ENCODE measurements at regions not wholly inside any gene's neighbourhood (a gene's known extent, or its start where the extent isn't known, plus 50 kb on each side); places are given as distances from the start of the nearest gene placed in this dataset.

DNA sequence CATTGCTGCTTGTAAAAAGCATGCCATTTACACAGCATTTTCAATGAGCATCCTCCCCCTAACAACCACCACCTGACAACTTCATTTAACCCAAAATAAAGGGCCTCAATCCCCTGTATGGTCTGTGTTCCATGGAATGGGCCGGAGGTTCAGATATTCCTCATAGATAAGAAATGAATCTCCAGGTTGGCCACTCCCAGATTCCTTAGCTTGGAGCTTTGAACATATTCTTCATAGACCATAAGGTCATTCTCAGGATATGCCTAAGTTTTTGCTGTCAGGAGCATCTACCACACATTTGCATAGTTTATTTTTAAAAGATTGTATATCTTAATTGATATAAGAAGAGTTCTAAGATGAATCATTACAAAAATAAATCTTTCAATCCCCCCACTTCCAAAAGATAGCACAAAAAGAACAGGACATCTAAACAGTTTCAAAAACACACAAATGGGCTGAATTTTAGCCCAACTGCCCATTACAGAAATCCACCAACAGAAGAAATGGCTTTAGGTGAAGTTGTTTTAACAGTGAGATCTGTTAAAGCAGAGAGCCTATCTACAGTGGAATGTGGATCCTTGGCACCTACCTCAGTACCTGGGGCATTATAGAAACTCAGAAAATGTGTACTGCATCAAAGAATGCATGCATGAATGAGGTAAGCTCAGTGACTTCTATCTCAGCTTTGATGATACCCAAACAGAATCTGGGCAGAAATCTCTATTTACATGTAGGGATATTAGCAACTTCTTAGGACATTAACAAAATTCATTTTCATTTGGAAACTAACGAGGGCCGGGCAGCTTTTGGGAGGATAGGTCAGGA, 179.8 kb downstream of the SEC61B start:
- Histone ChIP-seq H3K27me3 (replicated peaks) (no peaks in the 10 kb centered on the region), H3K36me3 (replicated peaks) (no peaks in the 10 kb centered on the region), H3K4me3 (ENCODE audit: low read depth, low read length) (no peak overlapping the region), H3K27ac (no peak overlapping the region)
- in situ Hi-C loops (cut with HindIII; ENCODE audit: low pct_ligation_motif_present, low sequenced_read_pairs) = no loop called here
- TF ChIP-seq, protein P1, sequence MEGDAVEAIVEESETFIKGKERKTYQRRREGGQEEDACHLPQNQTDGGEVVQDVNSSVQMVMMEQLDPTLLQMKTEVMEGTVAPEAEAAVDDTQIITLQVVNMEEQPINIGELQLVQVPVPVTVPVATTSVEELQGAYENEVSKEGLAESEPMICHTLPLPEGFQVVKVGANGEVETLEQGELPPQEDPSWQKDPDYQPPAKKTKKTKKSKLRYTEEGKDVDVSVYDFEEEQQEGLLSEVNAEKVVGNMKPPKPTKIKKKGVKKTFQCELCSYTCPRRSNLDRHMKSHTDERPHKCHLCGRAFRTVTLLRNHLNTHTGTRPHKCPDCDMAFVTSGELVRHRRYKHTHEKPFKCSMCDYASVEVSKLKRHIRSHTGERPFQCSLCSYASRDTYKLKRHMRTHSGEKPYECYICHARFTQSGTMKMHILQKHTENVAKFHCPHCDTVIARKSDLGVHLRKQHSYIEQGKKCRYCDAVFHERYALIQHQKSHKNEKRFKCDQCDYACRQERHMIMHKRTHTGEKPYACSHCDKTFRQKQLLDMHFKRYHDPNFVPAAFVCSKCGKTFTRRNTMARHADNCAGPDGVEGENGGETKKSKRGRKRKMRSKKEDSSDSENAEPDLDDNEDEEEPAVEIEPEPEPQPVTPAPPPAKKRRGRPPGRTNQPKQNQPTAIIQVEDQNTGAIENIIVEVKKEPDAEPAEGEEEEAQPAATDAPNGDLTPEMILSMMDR (IDR thresholded peaks at IDR 0.05; ENCODE audit: low read depth, low read length, missing control alignments) = no peak
- no peak for DNase-seq

DNA sequence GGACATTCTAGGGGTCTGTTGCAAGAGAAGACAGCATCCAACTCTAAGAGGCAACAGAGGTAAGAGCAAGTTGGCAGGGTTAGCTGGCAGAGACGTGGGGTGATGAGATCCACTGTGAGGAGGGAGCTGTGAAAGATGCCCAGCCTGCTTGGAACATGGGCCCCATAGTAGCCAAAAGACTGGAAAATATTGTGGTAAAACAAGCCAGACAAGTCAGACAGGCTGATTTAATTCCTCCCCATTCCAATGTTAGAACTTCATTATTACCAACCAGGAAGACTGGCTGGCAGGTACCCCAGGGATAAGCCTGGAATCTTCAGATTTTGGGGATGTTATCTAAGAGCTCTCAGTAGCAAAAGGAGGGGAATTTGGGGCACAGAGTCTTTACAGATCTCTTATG, 181.3 kb downstream of the SEC61B start:
- H3K4me3 ChIP-seq (ENCODE audit: low read depth, low read length) = no peak overlapping the region
- TF ChIP-seq, protein P1 (IDR thresholded peaks at IDR 0.05; ENCODE audit: low read depth, low read length, missing control alignments) = no peak
- in situ Hi-C loops (cut with HindIII; ENCODE audit: low pct_ligation_motif_present, low sequenced_read_pairs) = no loop called here
- no peak for DNase-seq
- H3K27ac ChIP-seq = no peak overlapping the region
- H3K27me3 ChIP-seq (replicated peaks) = no peaks in the 10 kb centered on the region
- no peaks in the 10 kb centered on the region for H3K36me3 ChIP-seq (replicated peaks)

DNA sequence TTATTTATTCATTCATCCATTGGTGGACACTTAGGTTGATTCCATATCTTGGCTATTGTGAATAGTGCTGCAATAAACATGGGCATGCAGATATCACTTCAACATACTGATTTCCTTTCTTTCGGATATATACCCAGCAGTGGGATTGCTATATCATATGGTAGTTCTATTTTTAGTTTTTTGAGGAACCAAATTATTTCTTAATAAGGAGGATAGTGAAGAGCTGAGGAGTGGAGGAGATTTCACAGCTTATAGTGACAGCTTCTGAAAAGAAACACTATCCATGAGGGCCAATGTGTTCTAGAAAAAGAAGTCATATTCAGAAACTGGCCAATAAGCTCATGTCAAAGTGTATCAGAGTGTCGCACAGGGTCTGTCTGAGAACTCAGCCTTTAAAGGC, 183.3 kb downstream of the SEC61B start:
- no peak for DNase-seq
- Histone ChIP-seq H3K27ac (no peak overlapping the region), H3K27me3 (replicated peaks) (no peaks in the 10 kb centered on the region), H3K4me3 (ENCODE audit: low read depth, low read length) (no peak overlapping the region), H3K36me3 (replicated peaks) (no peaks in the 10 kb centered on the region)
- in situ Hi-C loops (cut with HindIII; ENCODE audit: low pct_ligation_motif_present, low sequenced_read_pairs) = no loop called here
- TF ChIP-seq, protein P1 (IDR thresholded peaks at IDR 0.05; ENCODE audit: low read depth, low read length, missing control alignments) = no peak

DNA sequence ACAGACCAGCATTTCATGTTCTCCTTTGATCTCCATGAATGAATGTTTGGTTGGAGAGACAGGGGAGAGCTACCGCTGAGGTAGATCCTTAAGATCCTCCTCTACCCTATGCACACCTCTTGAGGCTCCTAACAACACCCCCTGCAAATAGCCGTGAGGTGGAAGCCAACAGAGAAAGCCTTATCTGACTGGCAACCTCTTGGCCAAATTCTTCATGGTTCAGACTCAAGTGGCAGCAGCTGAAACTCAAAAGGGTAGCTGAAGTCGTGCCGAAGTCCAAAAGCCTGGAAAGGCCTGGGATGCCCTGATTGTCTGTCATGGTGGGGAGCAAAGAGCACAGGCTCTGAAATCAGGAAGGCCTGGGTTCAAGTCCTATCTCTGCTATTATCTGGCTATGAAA, 184.9 kb downstream of the SEC61B start:
- Histone ChIP-seq H3K4me3 (ENCODE audit: low read depth, low read length) (no peak overlapping the region), H3K36me3 (replicated peaks) (no peaks in the 10 kb centered on the region), H3K27ac (no peak overlapping the region), H3K27me3 (replicated peaks) (no peaks in the 10 kb centered on the region)
- TF ChIP-seq, protein P1 (IDR thresholded peaks at IDR 0.05; ENCODE audit: low read depth, low read length, missing control alignments) = no peak
- DNase-seq = no peak
- in situ Hi-C loops (cut with HindIII; ENCODE audit: low pct_ligation_motif_present, low sequenced_read_pairs) = no loop called here

DNA sequence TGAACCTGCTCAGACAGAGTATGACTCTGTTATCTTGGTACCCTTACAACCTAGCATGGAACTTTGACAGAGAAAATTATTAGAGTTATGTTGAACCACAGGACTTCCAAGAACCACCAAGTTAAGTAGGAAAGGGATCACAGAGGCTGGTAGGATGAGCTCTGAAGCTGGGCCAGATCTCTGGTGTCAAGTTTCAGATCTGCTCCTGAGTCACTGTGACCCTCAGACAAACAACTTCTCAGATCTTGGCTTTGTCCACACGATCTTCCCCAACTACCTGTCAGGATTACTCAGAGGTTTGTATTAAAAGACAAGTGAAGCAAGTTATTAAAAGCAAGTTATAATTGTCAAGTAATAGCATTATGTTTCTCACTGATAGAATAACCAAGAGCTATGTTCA, 189.0 kb downstream of the SEC61B start:
- Histone ChIP-seq H3K4me3 (ENCODE audit: low read depth, low read length) (no peak overlapping the region), H3K27ac (no peak overlapping the region), H3K27me3 (replicated peaks) (no peaks in the 10 kb centered on the region), H3K36me3 (replicated peaks) (no peaks in the 10 kb centered on the region)
- in situ Hi-C loops (cut with HindIII; ENCODE audit: low pct_ligation_motif_present, low sequenced_read_pairs) = no loop called here
- peak; percentile 31 for DNase-seq
- TF ChIP-seq, protein P1 (IDR thresholded peaks at IDR 0.05; ENCODE audit: low read depth, low read length, missing control alignments) = no peak

Data from brain microvascular endothelial cell (primary cell).